CD4-positive, alpha-beta memory T cell (primary cell): ENCODE measurements at regions not wholly inside any gene's neighbourhood (a gene's known extent, or its start where the extent isn't known, plus 50 kb on each side); places are given as distances from the start of the nearest gene placed in this dataset.

Experiments used
- CTCF ChIA-PET: fragments of 350-600 bp; sonication (Branson Sonifier 250); formaldehyde crosslinking; loops from one replicate; lab custom pipeline; 2021; ENCODE audit warnings: inconsistent platforms; ENCODE audit not compliant: partially characterized antibody; lab: Charles Lee
- POLR2A ChIA-PET: fragments of 350-600 bp; sonication (Branson Sonifier 250); formaldehyde crosslinking; loops from one replicate; lab custom pipeline; 2021; ENCODE audit not compliant: partially characterized antibody; lab: Charles Lee
- DNase-seq, 5 donors: peaks; one replicate each; pipeline versions ENCODE4 v3.0.0 to v3.0.0-alpha.2; 2020 to 2022; ENCODE audit warnings: mixed read lengths in 1 of 5
- H3K27ac ChIP-seq: one replicate; pipeline ENCODE4 v1.7.0; 2013; ENCODE audit warnings: low read depth, low read length
- H3K27me3 ChIP-seq: 2 replicates; pipeline ENCODE4 v1.7.0; 2013; ENCODE audit warnings: mild to moderate bottlenecking, low read length, moderate library complexity; ENCODE audit not compliant: insufficient read depth
- H3K36me3 ChIP-seq: 2 replicates; pipeline ENCODE4 v1.7.0; 2013; ENCODE audit warnings: mild to moderate bottlenecking, low read length, moderate library complexity; ENCODE audit not compliant: insufficient read depth
- H3K4me1 ChIP-seq: 2 replicates; pipeline ENCODE4 v1.7.0; 2013; ENCODE audit warnings: mild to moderate bottlenecking, low read length, moderate library complexity; ENCODE audit not compliant: insufficient read depth
- H3K4me3 ChIP-seq, 2 donors: one replicate each; pipeline ENCODE4 v1.7.0; 2013; ENCODE audit warnings: low read length in 2 of 2, mild to moderate bottlenecking in 1 of 2
- H3K9me3 ChIP-seq, 2 donors: one replicate each; pipeline ENCODE4 v1.7.0; 2013; ENCODE audit warnings: low read length in 2 of 2, control low read depth in 1 of 2; ENCODE audit not compliant: control insufficient read depth in 1 of 2
- H3K27ac Mint-ChIP-seq, 7 donors: one replicate each; pipeline ENCODE4 v1.8.0; 2020 to 2021; ENCODE audit warnings: mixed read lengths in 7 of 7, mild to moderate bottlenecking in 6 of 7, inconsistent platforms in 3 of 7, moderate library complexity in 3 of 7
- H3K27me3 Mint-ChIP-seq, 2 donors: one replicate each; pipeline ENCODE4 v1.8.0; 2020 to 2021; ENCODE audit warnings: mixed read lengths in 2 of 2
- H3K36me3 Mint-ChIP-seq, 2 donors: one replicate each; pipeline ENCODE4 v1.8.0; 2020 to 2021; ENCODE audit warnings: mixed read lengths in 2 of 2, inconsistent platforms in 1 of 2, mild to moderate bottlenecking in 1 of 2
- H3K4me1 Mint-ChIP-seq, 4 donors: one replicate each; pipeline ENCODE4 v1.8.0; 2020 to 2021; ENCODE audit warnings: mixed read lengths in 4 of 4, mild to moderate bottlenecking in 1 of 4
- H3K4me3 Mint-ChIP-seq, 8 donors: one replicate each; pipeline ENCODE4 v1.8.0; 2020 to 2021; ENCODE audit warnings: mixed read lengths in 8 of 8, mild to moderate bottlenecking in 7 of 8, moderate library complexity in 6 of 8, inconsistent platforms in 3 of 8
- H3K9me3 Mint-ChIP-seq, 8 donors: one replicate each; pipeline ENCODE4 v1.8.0; 2020 to 2021; ENCODE audit warnings: mixed read lengths in 8 of 8, mild to moderate bottlenecking in 5 of 8, inconsistent platforms in 3 of 8, moderate library complexity in 1 of 8
- intact Hi-C: fragments of 100-400 bp; cut with micrococcal nuclease; formaldehyde crosslinking; loops from one replicate; pipeline ENCODE4 v1.15.1; 2023

GRCh38 chr9:107994648-107995047 is 505.1 kb upstream of the KLF4 start:
- Mint-ChIP-seq H3K27me3 (no peaks in the 10 kb centered on the region), H3K27ac (no peak overlapping the region), H3K9me3 (peaks cover 0 to 4% (median 1%) of the 10 kb centered on the region in 8 donors), H3K36me3 (no peaks in the 10 kb centered on the region), H3K4me1 (no peaks in the 10 kb centered on the region), H3K4me3 (no peak overlapping the region)
- intact Hi-C loops: no loop called here
- no peak for DNase-seq
- POLR2A ChIA-PET: no interaction called here
- Histone ChIP-seq H3K9me3 (no peaks in the 10 kb centered on the region), H3K4me3 (no peak overlapping the region), H3K27ac (no peak overlapping the region), H3K4me1 (no peaks in the 10 kb centered on the region), H3K36me3 (no peaks in the 10 kb centered on the region), H3K27me3 (no peaks in the 10 kb centered on the region)
- CTCF ChIA-PET: no interaction called here

DNA sequence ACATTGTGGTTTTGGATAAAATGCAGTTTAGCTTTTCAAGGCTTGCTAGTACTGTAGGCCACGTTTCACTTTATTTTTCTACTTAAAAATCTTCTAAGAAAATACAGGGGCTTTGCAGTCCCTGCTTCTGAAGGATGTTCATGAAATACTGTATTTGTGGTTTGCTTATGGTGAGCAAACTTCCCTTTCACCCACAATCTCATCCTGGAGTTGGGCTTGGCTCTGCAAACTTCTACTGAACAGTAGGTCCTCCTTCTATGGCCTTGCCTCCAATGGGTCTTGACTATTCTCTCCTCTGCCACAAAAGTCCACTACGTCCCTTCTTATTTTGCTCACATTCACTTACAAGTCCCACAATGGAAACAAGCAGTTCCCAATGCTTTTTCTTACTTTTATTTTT is 502.7 kb upstream of the KLF4 start:
- H3K27ac ChIP-seq: no peak overlapping the region
- DNase-seq: no peak
- no peaks in the 10 kb centered on the region for H3K36me3 Mint-ChIP-seq
- intact Hi-C loops: no loop called here
- no peaks in the 10 kb centered on the region for H3K4me1 ChIP-seq
- H3K4me1 Mint-ChIP-seq: no peaks in the 10 kb centered on the region
- H3K9me3 ChIP-seq: no peaks in the 10 kb centered on the region
- no peak overlapping the region for H3K4me3 ChIP-seq
- H3K27me3 ChIP-seq: no peaks in the 10 kb centered on the region
- no peak overlapping the region for H3K27ac Mint-ChIP-seq
- CTCF ChIA-PET: no interaction called here
- H3K4me3 Mint-ChIP-seq: no peak overlapping the region
- H3K27me3 Mint-ChIP-seq: no peaks in the 10 kb centered on the region
- H3K9me3 Mint-ChIP-seq: peaks cover 0 to 4% (median 0%) of the 10 kb centered on the region in 8 donors
- H3K36me3 ChIP-seq: no peaks in the 10 kb centered on the region
- POLR2A ChIA-PET: no interaction called here

DNA sequence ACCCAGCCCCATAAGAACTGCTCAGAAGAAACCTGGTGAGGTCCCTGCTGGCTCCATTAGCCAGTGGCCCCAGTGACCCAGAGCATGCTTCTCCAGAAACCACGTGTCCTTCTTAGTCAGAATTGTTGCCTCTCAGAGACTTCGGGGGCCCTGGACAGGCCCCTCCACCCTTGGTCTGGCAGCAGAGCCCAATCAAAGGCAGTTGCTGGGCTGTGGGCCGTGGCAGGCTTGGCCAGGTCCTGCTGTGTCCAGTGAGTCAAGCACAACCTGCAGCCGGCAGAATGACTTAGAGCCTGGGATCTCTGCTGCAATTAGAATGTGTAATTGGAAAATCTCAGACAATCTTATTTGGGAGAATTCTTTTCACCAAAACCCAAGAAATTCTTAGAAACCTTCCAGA is 502.0 kb upstream of the KLF4 start:
- H3K36me3 Mint-ChIP-seq: no peaks in the 10 kb centered on the region
- intact Hi-C loops: no loop called here
- H3K27ac Mint-ChIP-seq: no peak overlapping the region
- no peaks in the 10 kb centered on the region for H3K27me3 Mint-ChIP-seq
- no peaks in the 10 kb centered on the region for H3K4me1 ChIP-seq
- no peaks in the 10 kb centered on the region for H3K9me3 ChIP-seq
- H3K4me3 Mint-ChIP-seq: no peak overlapping the region
- no peaks in the 10 kb centered on the region for H3K27me3 ChIP-seq
- no peak for DNase-seq
- ChIA-PET POLR2A (no interaction called here), CTCF (interaction anchor here (0.9 kb wide), 1 partner anchor 20 kb away, joined by 3 read pairs; no protein-coding TSS in a partner anchor)
- H3K4me1 Mint-ChIP-seq: no peaks in the 10 kb centered on the region
- H3K36me3 ChIP-seq: no peaks in the 10 kb centered on the region
- peaks cover 0 to 4% (median under 1%) of the 10 kb centered on the region in 8 donors for H3K9me3 Mint-ChIP-seq
- H3K27ac ChIP-seq: no peak overlapping the region
- H3K4me3 ChIP-seq: no peak overlapping the region

GRCh38 chr9:107989544-107989943 is 500.0 kb upstream of the KLF4 start:
- no peaks in the 10 kb centered on the region for H3K27me3 ChIP-seq
- CTCF ChIA-PET: no interaction called here
- Mint-ChIP-seq H3K9me3 (peaks cover 0 to 8% (median 3%) of the 10 kb centered on the region in 8 donors), H3K36me3 (no peaks in the 10 kb centered on the region), H3K4me3 (no peak overlapping the region), H3K4me1 (no peaks in the 10 kb centered on the region), H3K27ac (no peak overlapping the region), H3K27me3 (no peaks in the 10 kb centered on the region)
- POLR2A ChIA-PET: no interaction called here
- intact Hi-C loops: no loop called here
- no peaks in the 10 kb centered on the region for H3K4me1 ChIP-seq
- no peaks in the 10 kb centered on the region for H3K9me3 ChIP-seq
- H3K36me3 ChIP-seq: no peaks in the 10 kb centered on the region
- no peak overlapping the region for H3K27ac ChIP-seq
- H3K4me3 ChIP-seq: no peak overlapping the region
- DNase-seq: no peak

DNA sequence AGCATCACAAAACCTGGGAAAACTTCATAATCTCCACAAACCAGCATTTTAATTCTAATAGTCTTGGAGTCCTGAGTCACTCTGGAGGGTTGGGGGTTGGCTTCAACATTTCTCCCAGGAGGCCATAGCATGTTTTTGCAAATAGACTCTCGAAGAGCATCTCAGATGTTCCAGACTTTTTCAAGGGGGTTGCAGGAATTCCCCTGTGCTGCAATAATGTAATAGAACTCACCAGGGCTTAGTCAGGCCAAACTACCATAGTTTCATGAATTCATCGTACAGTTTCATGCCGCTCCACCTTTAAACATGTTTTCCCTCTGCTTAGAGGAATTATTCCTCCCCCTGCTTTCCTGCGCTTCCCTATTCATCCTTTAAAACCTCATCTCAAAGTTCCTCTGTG is 499.5 kb upstream of the KLF4 start:
- Mint-ChIP-seq H3K4me1 (no peaks in the 10 kb centered on the region), H3K9me3 (peaks cover 0 to 8% (median 3%) of the 10 kb centered on the region in 8 donors), H3K36me3 (no peaks in the 10 kb centered on the region), H3K27me3 (no peaks in the 10 kb centered on the region), H3K27ac (no peak overlapping the region), H3K4me3 (no peak overlapping the region)
- POLR2A ChIA-PET: no interaction called here
- intact Hi-C loops: no loop called here
- no peaks in the 10 kb centered on the region for H3K9me3 ChIP-seq
- no peaks in the 10 kb centered on the region for H3K4me1 ChIP-seq
- no peak for DNase-seq
- no peaks in the 10 kb centered on the region for H3K36me3 ChIP-seq
- no peak overlapping the region for H3K27ac ChIP-seq
- H3K4me3 ChIP-seq: no peak overlapping the region
- CTCF ChIA-PET: no interaction called here
- no peaks in the 10 kb centered on the region for H3K27me3 ChIP-seq

- Mint-ChIP-seq H3K9me3 (peaks cover 0 to 10% (median 2%) of the 10 kb centered on the region in 8 donors), H3K36me3 (no peaks in the 10 kb centered on the region), H3K27me3 (no peaks in the 10 kb centered on the region), H3K27ac (no peak overlapping the region), H3K4me1 (no peaks in the 10 kb centered on the region), H3K4me3 (no peak overlapping the region)
- Histone ChIP-seq H3K4me1 (no peaks in the 10 kb centered on the region), H3K27me3 (no peaks in the 10 kb centered on the region), H3K9me3 (no peaks in the 10 kb centered on the region), H3K4me3 (no peak overlapping the region), H3K36me3 (no peaks in the 10 kb centered on the region), H3K27ac (no peak overlapping the region)
- ChIA-PET CTCF (no interaction called here), POLR2A (no interaction called here)
- no peak for DNase-seq
- intact Hi-C loops: no loop called here
These were observed 495.4 kb upstream of the KLF4 start for GRCh38 chr9:107984956-107985355.

DNA sequence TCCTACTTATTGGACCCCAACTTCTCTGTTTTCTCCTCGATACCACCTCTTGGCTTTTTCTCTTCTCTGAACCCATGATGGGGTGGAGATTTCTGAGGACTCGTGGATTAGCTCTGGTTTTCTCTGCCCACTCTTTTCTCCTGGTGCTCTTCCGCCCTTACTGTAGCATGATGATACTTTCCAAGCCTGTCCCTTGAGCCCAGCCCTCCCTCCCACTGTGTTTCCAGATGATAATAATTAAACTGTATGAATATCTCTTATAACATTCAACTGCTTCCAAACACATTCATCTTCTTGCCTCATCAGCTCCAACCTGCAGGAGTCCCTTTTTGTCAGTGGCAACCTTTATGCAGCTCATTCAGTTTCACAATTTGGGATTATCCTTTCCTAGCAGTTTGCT is 494.2 kb upstream of the KLF4 start:
- Histone ChIP-seq H3K36me3 (no peaks in the 10 kb centered on the region), H3K27me3 (no peaks in the 10 kb centered on the region), H3K9me3 (no peaks in the 10 kb centered on the region), H3K27ac (no peak overlapping the region), H3K4me3 (no peak overlapping the region), H3K4me1 (no peaks in the 10 kb centered on the region)
- POLR2A ChIA-PET: no interaction called here
- intact Hi-C loops: no loop called here
- H3K4me1 Mint-ChIP-seq: no peaks in the 10 kb centered on the region
- H3K27me3 Mint-ChIP-seq: no peaks in the 10 kb centered on the region
- no peak overlapping the region for H3K4me3 Mint-ChIP-seq
- peaks cover 0 to 10% (median 2%) of the 10 kb centered on the region in 8 donors for H3K9me3 Mint-ChIP-seq
- no peak overlapping the region for H3K27ac Mint-ChIP-seq
- CTCF ChIA-PET: no interaction called here
- no peaks in the 10 kb centered on the region for H3K36me3 Mint-ChIP-seq
- DNase-seq: no peak

- Histone ChIP-seq H3K27ac (no peak overlapping the region), H3K9me3 (no peaks in the 10 kb centered on the region), H3K36me3 (no peaks in the 10 kb centered on the region), H3K27me3 (no peaks in the 10 kb centered on the region), H3K4me3 (no peak overlapping the region), H3K4me1 (no peaks in the 10 kb centered on the region)
- Mint-ChIP-seq H3K27ac (no peak overlapping the region), H3K36me3 (no peaks in the 10 kb centered on the region), H3K4me3 (no peak overlapping the region), H3K27me3 (no peaks in the 10 kb centered on the region), H3K9me3 (peaks cover 0 to 10% (median 2%) of the 10 kb centered on the region in 8 donors), H3K4me1 (no peaks in the 10 kb centered on the region)
- no peak for DNase-seq
- POLR2A ChIA-PET: no interaction called here
- CTCF ChIA-PET: no interaction called here
- intact Hi-C loops: no loop called here
These were observed 493.6 kb upstream of the KLF4 start for GRCh38 chr9:107983181-107983603.
